ENCODE measurements at regions not wholly inside any gene's neighbourhood (a gene's known extent, or its start where the extent isn't known, plus 50 kb on each side); places are given as distances from the start of the nearest gene placed in this dataset.

DNA sequence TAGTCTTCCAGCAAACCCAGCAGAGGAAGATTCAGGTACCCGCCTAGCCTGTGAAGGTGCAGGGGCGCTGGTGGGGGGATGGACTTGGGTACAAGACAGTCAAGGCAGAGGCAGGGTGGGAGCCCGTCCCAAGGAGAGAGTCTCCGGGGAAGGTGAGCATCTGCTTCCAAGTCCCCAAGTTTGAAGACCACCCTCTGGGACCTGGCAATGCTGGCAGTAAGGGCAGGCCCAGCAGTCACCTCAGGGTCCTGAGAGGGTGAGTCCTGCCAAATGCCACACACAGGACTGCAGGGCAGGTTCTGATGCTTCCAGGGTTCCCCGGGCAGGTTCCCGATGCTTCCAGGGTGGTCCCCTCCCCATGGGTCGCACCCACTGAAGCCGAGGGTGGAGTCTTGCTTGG lies 261.8 kb upstream of the IRX1 start (continued):
- TF ChIP-seq RNF2 (IDR thresholded peaks at IDR 0.05; ENCODE audit: borderline replicate concordance, low read depth, low read length, missing control alignments, poor library complexity, severe bottlenecking) (no peak), BRCA1 (IDR thresholded peaks at IDR 0.05; ENCODE audit: low read depth, low read length) (no peak)
